ENCODE measurements at regions not wholly inside any gene's neighbourhood (a gene's known extent, or its start where the extent isn't known, plus 50 kb on each side); places are given as distances from the start of the nearest gene placed in this dataset.
"Not testable (repeated sequence)": the region's sequence is repeated elsewhere in the genome, so short reads cannot be mapped to it uniquely, and the experiment has no call there.

- DNase-seq (ENCODE audit: insufficient read length, low spot score); FAIRE-seq: not testable (repeated sequence)
Measured at GRCh38 chr18:78800102-78800851, 179.3 kb upstream of the SALL3 start.

GRCh38 chr18:78801011-78801410 lies 178.6 kb upstream of the SALL3 start:
- no peak for FAIRE-seq
- DNase-seq (ENCODE audit: insufficient read length, low spot score) = no peak

- DNase-seq (ENCODE audit: insufficient read length, low spot score) (no peak), FAIRE-seq (no peak)
Measured at GRCh38 chr18:78803104-78803503, 176.5 kb upstream of the SALL3 start.

GRCh38 chr18:78804206-78805030 lies 175.2 kb upstream of the SALL3 start:
- DNase-seq (ENCODE audit: insufficient read length, low spot score) = no peak
- FAIRE-seq = no peak

- DNase-seq (ENCODE audit: insufficient read length, low spot score) (no peak), FAIRE-seq (no peak)
Measured at GRCh38 chr18:78805840-78806239, 173.8 kb upstream of the SALL3 start.

- FAIRE-seq (no peak), DNase-seq (ENCODE audit: insufficient read length, low spot score) (no peak)
Measured at GRCh38 chr18:78807668-78808067, 171.9 kb upstream of the SALL3 start.

- FAIRE-seq = peak; percentile 77
- no peak for DNase-seq (ENCODE audit: insufficient read length, low spot score)
Measured at GRCh38 chr18:78809845-78810244, 169.8 kb upstream of the SALL3 start.

- no peak for DNase-seq (ENCODE audit: insufficient read length, low spot score)
- no peak for FAIRE-seq
Measured at GRCh38 chr18:78810706-78811105, 168.9 kb upstream of the SALL3 start.

GRCh38 chr18:78812067-78812466 lies 167.6 kb upstream of the SALL3 start:
- DNase-seq (ENCODE audit: insufficient read length, low spot score) (no peak), FAIRE-seq (no peak)

GRCh38 chr18:78813156-78813555 lies 166.5 kb upstream of the SALL3 start:
- DNase-seq (ENCODE audit: insufficient read length, low spot score) (no peak), FAIRE-seq (no peak)

- no peak for DNase-seq (ENCODE audit: insufficient read length, low spot score)
- FAIRE-seq = no peak
Measured at GRCh38 chr18:78813936-78814710, 165.5 kb upstream of the SALL3 start.

- no peak for FAIRE-seq
- DNase-seq (ENCODE audit: insufficient read length, low spot score) = no peak
Measured at GRCh38 chr18:78814766-78815165, 164.9 kb upstream of the SALL3 start.

GRCh38 chr18:78816114-78816513 lies 163.5 kb upstream of the SALL3 start:
- no peak for DNase-seq (ENCODE audit: insufficient read length, low spot score)
- no peak for FAIRE-seq

- no peak for DNase-seq (ENCODE audit: insufficient read length, low spot score)
- FAIRE-seq = no peak
Measured at GRCh38 chr18:78816916-78817315, 162.7 kb upstream of the SALL3 start.

- FAIRE-seq = no peak
- DNase-seq (ENCODE audit: insufficient read length, low spot score) = no peak
Measured at GRCh38 chr18:78818495-78818894, 161.1 kb upstream of the SALL3 start.

- DNase-seq (ENCODE audit: insufficient read length, low spot score) (no peak), FAIRE-seq (no peak)
Measured at GRCh38 chr18:78818961-78819360, 160.7 kb upstream of the SALL3 start.

GRCh38 chr18:78820161-78820834 lies 159.3 kb upstream of the SALL3 start:
- no peak for FAIRE-seq
- no peak for DNase-seq (ENCODE audit: insufficient read length, low spot score)

- DNase-seq (ENCODE audit: insufficient read length, low spot score) = no peak
- FAIRE-seq = no peak
Measured at GRCh38 chr18:78821396-78821795, 158.2 kb upstream of the SALL3 start.

- FAIRE-seq (no peak), DNase-seq (ENCODE audit: insufficient read length, low spot score) (no peak)
Measured at GRCh38 chr18:78822171-78822948, 157.3 kb upstream of the SALL3 start.

- no peak for FAIRE-seq
- no peak for DNase-seq (ENCODE audit: insufficient read length, low spot score)
Measured at GRCh38 chr18:78822949-78823285, 156.7 kb upstream of the SALL3 start.

Measured in HTR-8/SVneo (cell line).